SK-N-SH treated with all-trans-retinoic acid at 6 μM for 48 hours (cell line): ENCODE measurements at regions not wholly inside any gene's neighbourhood (a gene's known extent, or its start where the extent isn't known, plus 50 kb on each side); places are given as distances from the start of the nearest gene placed in this dataset.

Source experiments
- ARNTL ChIP-seq: fragments of 450-650 bp; formaldehyde crosslinking; IDR thresholded peaks from 2 replicates; pipeline ENCODE4 v1.5.0; 2020; ENCODE audit warnings: low read depth, mild to moderate bottlenecking, moderate library complexity, borderline replicate concordance
- TF ChIP-seq, protein P1 (sequence below): fragments of 250-450 bp; sonication (Bioruptor Pico); IDR thresholded peaks from 2 replicates; pipeline ENCODE4 v1.8.0; 2020; ENCODE audit warnings: mild to moderate bottlenecking, moderate library complexity, borderline replicate concordance

DNA sequence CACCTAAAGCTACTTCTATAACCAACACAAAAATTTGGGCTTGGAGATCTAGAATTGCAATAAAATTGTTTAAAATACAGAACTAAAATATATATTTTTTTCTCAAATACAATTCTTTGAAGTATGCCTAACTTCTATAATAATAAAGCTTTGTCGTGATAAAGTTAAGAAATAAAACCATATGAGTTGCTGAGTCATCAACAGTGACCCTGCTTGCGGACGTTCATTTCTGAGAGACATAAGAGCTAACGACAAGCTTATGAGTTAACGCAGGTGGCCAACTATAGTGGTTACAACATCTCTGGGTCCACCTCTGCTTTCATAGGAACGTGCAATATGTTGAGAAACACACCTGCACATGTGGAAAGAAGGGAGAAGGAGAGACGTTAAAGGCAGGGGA, 407.1 kb upstream of the SLC14A2 start:
- no peak for TF ChIP-seq ARNTL
- TF ChIP-seq, protein P1, sequence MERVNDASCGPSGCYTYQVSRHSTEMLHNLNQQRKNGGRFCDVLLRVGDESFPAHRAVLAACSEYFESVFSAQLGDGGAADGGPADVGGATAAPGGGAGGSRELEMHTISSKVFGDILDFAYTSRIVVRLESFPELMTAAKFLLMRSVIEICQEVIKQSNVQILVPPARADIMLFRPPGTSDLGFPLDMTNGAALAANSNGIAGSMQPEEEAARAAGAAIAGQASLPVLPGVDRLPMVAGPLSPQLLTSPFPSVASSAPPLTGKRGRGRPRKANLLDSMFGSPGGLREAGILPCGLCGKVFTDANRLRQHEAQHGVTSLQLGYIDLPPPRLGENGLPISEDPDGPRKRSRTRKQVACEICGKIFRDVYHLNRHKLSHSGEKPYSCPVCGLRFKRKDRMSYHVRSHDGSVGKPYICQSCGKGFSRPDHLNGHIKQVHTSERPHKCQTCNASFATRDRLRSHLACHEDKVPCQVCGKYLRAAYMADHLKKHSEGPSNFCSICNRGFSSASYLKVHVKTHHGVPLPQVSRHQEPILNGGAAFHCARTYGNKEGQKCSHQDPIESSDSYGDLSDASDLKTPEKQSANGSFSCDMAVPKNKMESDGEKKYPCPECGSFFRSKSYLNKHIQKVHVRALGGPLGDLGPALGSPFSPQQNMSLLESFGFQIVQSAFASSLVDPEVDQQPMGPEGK: no peak
